IMR-90 (cell line): ENCODE measurements at regions not wholly inside any gene's neighbourhood (a gene's known extent, or its start where the extent isn't known, plus 50 kb on each side); places are given as distances from the start of the nearest gene placed in this dataset.

Source experiments
- ATAC-seq: fragments of 200-7000 bp; cut with Tn5 transposase; 2 replicates; pipeline ENCODE4 v1.9.1; 2020; ENCODE audit warnings: low read depth, mild to moderate bottlenecking, moderate library complexity
- BruUV-seq: library from RNA; stranded (reverse); fragments of 400-500 nt; replicated peaks from 2 replicates; lab custom pipeline; 2021; lab: Mats Ljungman, UMichigan
- CTCF ChIA-PET: fragments of 300-600 bp; formaldehyde crosslinking; extraction: SDS; loops from one replicate; lab custom pipeline; 2021; ENCODE audit warnings: antibody characterized with exemption; lab: Yijun Ruan, JAX
- POLR2A ChIA-PET: fragments of 300-600 bp; sonication (Branson Sonifier 250); formaldehyde crosslinking; loops from one replicate; lab custom pipeline; 2022; ENCODE audit warnings: antibody characterized with exemption; ENCODE audit not compliant: unreplicated experiment; lab: Charles Lee
- DNase-seq: peaks from one replicate; pipeline ENCODE4 v3.0.0; 2013
- H2AFZ ChIP-seq: replicated peaks from 2 replicates; pipeline ENCODE3; 2013; ENCODE audit warnings: low read length, mild to moderate bottlenecking; ENCODE audit not compliant: poor library complexity
- H2AK5ac ChIP-seq: 2 replicates; pipeline ENCODE4 v1.6.1; 2013; ENCODE audit warnings: low read depth, low read length, inconsistent platforms
- H2AK9ac ChIP-seq: replicated peaks from 2 replicates; pipeline ENCODE3; 2013; ENCODE audit warnings: mild to moderate bottlenecking, low read depth, low read length, moderate library complexity; ENCODE audit not compliant: poor library complexity
- H2BK120ac ChIP-seq: 2 replicates; pipeline ENCODE4 v1.6.1; 2013; ENCODE audit warnings: low read depth, low read length, inconsistent platforms
- H2BK15ac ChIP-seq: 3 replicates; pipeline ENCODE4 v1.6.1; 2013; ENCODE audit warnings: low read depth, low read length, inconsistent platforms
- H2BK20ac ChIP-seq: 2 replicates; pipeline ENCODE4 v1.6.1; 2013; ENCODE audit warnings: low read depth, mild to moderate bottlenecking, inconsistent platforms, low read length, moderate library complexity
- H2BK5ac ChIP-seq: 2 replicates; pipeline ENCODE4 v1.6.1; 2013; ENCODE audit warnings: mild to moderate bottlenecking, low read depth, low read length, inconsistent platforms; ENCODE audit not compliant: poor library complexity, severe bottlenecking
- H3K14ac ChIP-seq: replicated peaks from 2 replicates; pipeline ENCODE4 v1.6.1; 2013; ENCODE audit warnings: low read depth, low read length, inconsistent platforms
- H3K18ac ChIP-seq: 2 replicates; pipeline ENCODE4 v1.6.1; 2013; ENCODE audit warnings: low read depth, low read length, control low read depth
- H3K23ac ChIP-seq: 2 replicates; pipeline ENCODE4 v1.6.1; 2013; ENCODE audit warnings: low read depth, low read length, inconsistent platforms
- H3K27ac ChIP-seq: 2 replicates; pipeline ENCODE4 v1.5.1; 2013; ENCODE audit warnings: mild to moderate bottlenecking, control low read depth, low read length; ENCODE audit not compliant: insufficient read depth
- H3K27me3 ChIP-seq: 2 replicates; pipeline ENCODE4 v1.6.1; 2013; ENCODE audit warnings: low read length; ENCODE audit not compliant: control insufficient read depth, insufficient read depth
- H3K36me3 ChIP-seq: 2 replicates; pipeline ENCODE4 v1.6.1; 2013; ENCODE audit warnings: low read length, mixed read lengths; ENCODE audit not compliant: control insufficient read depth, insufficient read depth
- H3K4ac ChIP-seq: 2 replicates; pipeline ENCODE4 v1.6.1; 2013; ENCODE audit warnings: low read depth, low read length, inconsistent platforms
- H3K4me1 ChIP-seq: 2 replicates; pipeline ENCODE4 v1.6.1; 2013; ENCODE audit warnings: low read length, mixed read lengths; ENCODE audit not compliant: control insufficient read depth, insufficient read depth
- H3K4me2 ChIP-seq: 2 replicates; pipeline ENCODE4 v1.6.1; 2013; ENCODE audit warnings: low read depth, mild to moderate bottlenecking, control low read depth, low read length, moderate library complexity
- H3K4me3 ChIP-seq: 2 replicates; pipeline ENCODE4 v1.5.1; 2013; ENCODE audit warnings: low read depth, mild to moderate bottlenecking, control low read depth, low read length, moderate library complexity; ENCODE audit not compliant: insufficient read depth
- H3K56ac ChIP-seq: 2 replicates; pipeline ENCODE4 v1.6.1; 2013; ENCODE audit warnings: low read length, inconsistent platforms; ENCODE audit not compliant: insufficient read depth; ENCODE audit errors: extremely low read depth
- H3K79me1 ChIP-seq, 2 experiments: 2 replicates each; pipeline ENCODE4 v1.6.1; 2013; ENCODE audit warnings: low read length in 2 of 2, inconsistent platforms in 1 of 2, low read depth in 1 of 2
- H3K9ac ChIP-seq: 2 replicates; pipeline ENCODE4 v1.6.1; 2013; ENCODE audit warnings: low read depth, low read length, control low read depth
- H3K9me1 ChIP-seq: 2 replicates; pipeline ENCODE4 v1.6.1; 2013; ENCODE audit warnings: low read length, inconsistent platforms; ENCODE audit not compliant: insufficient read depth
- H3K9me3 ChIP-seq: 2 replicates; pipeline ENCODE4 v1.6.1; 2013; ENCODE audit warnings: low read length; ENCODE audit not compliant: control insufficient read depth, insufficient read depth
- H4K20me1 ChIP-seq: 2 replicates; pipeline ENCODE4 v1.6.1; 2013; ENCODE audit warnings: low read length, inconsistent platforms; ENCODE audit not compliant: insufficient read depth
- H4K5ac ChIP-seq: 2 replicates; pipeline ENCODE4 v1.6.1; 2013; ENCODE audit warnings: mild to moderate bottlenecking, low read depth, low read length, control low read depth
- H4K8ac ChIP-seq, 2 experiments: 2 replicates each; pipeline ENCODE4 v1.6.1; 2013; ENCODE audit warnings: low read depth in 2 of 2, low read length in 2 of 2, control low read depth in 1 of 2, inconsistent platforms in 1 of 2
- H4K91ac ChIP-seq: 2 replicates; pipeline ENCODE4 v1.6.1; 2013; ENCODE audit warnings: low read depth, low read length, inconsistent platforms; ENCODE audit not compliant: insufficient read depth
- CHD1 ChIP-seq: IDR thresholded peaks from 2 replicates; pipeline ENCODE4 v1.6.1; 2012; ENCODE audit warnings: low read depth, low read length, improper control_type of control experiment
- MXI1 ChIP-seq: IDR thresholded peaks from 2 replicates; pipeline ENCODE4 v1.6.1; 2012; ENCODE audit warnings: low read depth, mild to moderate bottlenecking, low read length, moderate library complexity, borderline replicate concordance
- NFE2L2 ChIP-seq: fragments of 150-350 bp; IDR thresholded peaks from 2 replicates; pipeline ENCODE4 v1.6.1; 2016; ENCODE audit warnings: low read depth, mild to moderate bottlenecking, low read length
- RFX5 ChIP-seq: IDR thresholded peaks from 2 replicates; pipeline ENCODE4 v1.8.0; 2012; ENCODE audit warnings: low read depth, mild to moderate bottlenecking, low read length, moderate library complexity
- WGBS, 2 experiments: methylation state at CpG; one replicate each; pipeline versions ENCODE4 v1.1.5 to v1.1.7; 2013; ENCODE audit warnings: missing lambda C conversion rate in 2 of 2; ENCODE audit not compliant: insufficient read length in 1 of 2; ENCODE audit errors: extremely low coverage in 2 of 2; 5-methylcytosine and 5-hydroxymethylcytosine counted together
- dilution Hi-C: fragments of 300-500 bp; cut with HindIII; formaldehyde crosslinking; loops from one replicate; pipeline ENCODE4 v1.14.3; 2018; ENCODE audit warnings: low sequenced_read_pairs; ENCODE audit not compliant: unreplicated experiment
- in situ Hi-C: fragments of 300-500 bp; cut with MboI; formaldehyde crosslinking; loops from 3 replicates; pipeline ENCODE4 v1.14.3; 2019; ENCODE audit warnings: low sequenced_read_pairs, inconsistent platforms, mixed read lengths
- intact Hi-C: fragments of 100-400 bp; cut with micrococcal nuclease; formaldehyde crosslinking; loops from 2 replicates; pipeline ENCODE4 v1.10.0; 2022
- TF ChIP-seq, protein P1 (sequence below): fragments of 150-350 bp; IDR thresholded peaks from 2 replicates; pipeline ENCODE4 v1.6.1; 2016; ENCODE audit warnings: low read depth, mild to moderate bottlenecking, low read length, moderate library complexity, borderline replicate concordance

- in situ Hi-C loops = loop anchor here (25.0 kb wide), 1 partner anchor 963 kb away; the partner anchor contains the start of gene IFT57
- CTCF ChIA-PET = no interaction called here
- no peak overlapping the region for H3K18ac ChIP-seq
These were observed 128.1 kb upstream of the CCDC54 start for GRCh38 chr3:107249132-107249531.

More at GRCh38 chr3:107249132-107249531, 128.1 kb upstream of the CCDC54 start:
- Histone ChIP-seq H3K27me3 (no peaks in the 10 kb centered on the region), H3K79me1 (peaks cover 0 to 16% of the 10 kb centered on the region in 2 experiments; a peak in 2 of 4 replicates), H3K4me2 (no peak overlapping the region), H2AK9ac (no peak overlapping the region), H4K8ac (no peak overlapping the region), H4K20me1 (no peaks in the 10 kb centered on the region), H3K36me3 (peaks cover 8% of the 10 kb centered on the region), H3K4ac (no peak overlapping the region), H3K9me3 (no peaks in the 10 kb centered on the region), H2BK120ac (no peak overlapping the region), H3K9me1 (peaks cover 2% of the 10 kb centered on the region; the same call in 1 of the 2 replicates), H2BK20ac (no peak overlapping the region), H3K4me1 (no peaks in the 10 kb centered on the region; the same call in 1 of the 2 replicates), H3K23ac (no peak overlapping the region), H3K9ac (no peak overlapping the region), H4K91ac (no peak overlapping the region), H2AK5ac (no peak overlapping the region), H3K4me3 (no peak overlapping the region), H2BK15ac (no peak overlapping the region), H3K14ac (no peak overlapping the region), H2BK5ac (no peak overlapping the region), H3K27ac (no peak overlapping the region), H4K5ac (no peak overlapping the region), H2AFZ (no peak overlapping the region), H3K56ac (no peak overlapping the region)
- intact Hi-C loops (no loop called here), dilution Hi-C loops (no loop called here)
- no CpG with 5 or more reads among the region's 2 CpGs for WGBS, 2 experiments
- DNase-seq (no peak), ATAC-seq (no peak)
- POLR2A ChIA-PET = no interaction called here
- TF ChIP-seq NFE2L2 (no peak), MXI1 (no peak), CHD1 (no peak), RFX5 (no peak)
- TF ChIP-seq, protein P1, sequence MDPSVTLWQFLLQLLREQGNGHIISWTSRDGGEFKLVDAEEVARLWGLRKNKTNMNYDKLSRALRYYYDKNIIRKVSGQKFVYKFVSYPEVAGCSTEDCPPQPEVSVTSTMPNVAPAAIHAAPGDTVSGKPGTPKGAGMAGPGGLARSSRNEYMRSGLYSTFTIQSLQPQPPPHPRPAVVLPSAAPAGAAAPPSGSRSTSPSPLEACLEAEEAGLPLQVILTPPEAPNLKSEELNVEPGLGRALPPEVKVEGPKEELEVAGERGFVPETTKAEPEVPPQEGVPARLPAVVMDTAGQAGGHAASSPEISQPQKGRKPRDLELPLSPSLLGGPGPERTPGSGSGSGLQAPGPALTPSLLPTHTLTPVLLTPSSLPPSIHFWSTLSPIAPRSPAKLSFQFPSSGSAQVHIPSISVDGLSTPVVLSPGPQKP = no peak
- BruUV-seq = no TSS peak
